Tibial artery (tissue), 4 donors: ENCODE measurements at regions not wholly inside any gene's neighbourhood (a gene's known extent, or its start where the extent isn't known, plus 50 kb on each side); places are given as distances from the start of the nearest gene placed in this dataset.
A peak's percentile ranks its signal among the peaks of the same experiment; 100 is the strongest.

Source experiments
- DNase-seq, 2 donors: peaks; one replicate each; pipeline ENCODE4 v3.0.0-alpha.2; 2019
- H3K27ac ChIP-seq, 2 donors: fragments of 200-600 bp; sonication (generic) in 1 of 2; 1 replicate in 1 of 2; 2 replicates in 1 of 2; pipeline ENCODE4 v1.5.1; 2018 to 2019; ENCODE audit warnings: mild to moderate bottlenecking in 1 of 2
- H3K27me3 ChIP-seq, 2 donors: fragments of 200-600 bp; sonication (generic) in 1 of 2; one replicate each; pipeline versions ENCODE4 v1.5.1 to v1.6.0; 2016 to 2019
- H3K36me3 ChIP-seq, 3 donors: fragments of 200-600 bp; sonication (generic) in 2 of 3; one replicate each; pipeline ENCODE4 v1.5.1; 2016 to 2019; ENCODE audit warnings: mild to moderate bottlenecking in 2 of 3
- H3K4me1 ChIP-seq, 4 donors: fragments of 200-600 bp; sonication (generic) in 2 of 4; 1 replicate in 3 of 4; 2 replicates in 1 of 4; pipeline ENCODE4 v1.5.1; 2016 to 2019
- H3K4me3 ChIP-seq, 2 donors: fragments of 200-600 bp; sonication (generic) in 1 of 2; 1 replicate in 1 of 2; 2 replicates in 1 of 2; pipeline ENCODE4 v1.5.1; 2018 to 2019; ENCODE audit warnings: mild to moderate bottlenecking in 2 of 2
- H3K9me3 ChIP-seq, 3 donors: fragments of 200-600 bp; sonication (generic) in 1 of 3; one replicate each; pipeline ENCODE4 v1.5.1; 2016 to 2019
- intact Hi-C: fragments of 100-400 bp; cut with DNase I; formaldehyde crosslinking; loops from one replicate; pipeline ENCODE4 v1.15.0; 2023; ENCODE audit warnings: low total_unique reads
- TF ChIP-seq, protein P1 (sequence below), 2 experiments: fragments of 200-600 bp in 1 of 2; fragments of 450-650 bp in 1 of 2; IDR thresholded peaks; one replicate each; pipeline ENCODE4 v1.5.1; 2017 to 2019; ENCODE audit warnings: antibody characterized with exemption in 2 of 2, mild to moderate bottlenecking in 1 of 2, moderate library complexity in 1 of 2

DNA sequence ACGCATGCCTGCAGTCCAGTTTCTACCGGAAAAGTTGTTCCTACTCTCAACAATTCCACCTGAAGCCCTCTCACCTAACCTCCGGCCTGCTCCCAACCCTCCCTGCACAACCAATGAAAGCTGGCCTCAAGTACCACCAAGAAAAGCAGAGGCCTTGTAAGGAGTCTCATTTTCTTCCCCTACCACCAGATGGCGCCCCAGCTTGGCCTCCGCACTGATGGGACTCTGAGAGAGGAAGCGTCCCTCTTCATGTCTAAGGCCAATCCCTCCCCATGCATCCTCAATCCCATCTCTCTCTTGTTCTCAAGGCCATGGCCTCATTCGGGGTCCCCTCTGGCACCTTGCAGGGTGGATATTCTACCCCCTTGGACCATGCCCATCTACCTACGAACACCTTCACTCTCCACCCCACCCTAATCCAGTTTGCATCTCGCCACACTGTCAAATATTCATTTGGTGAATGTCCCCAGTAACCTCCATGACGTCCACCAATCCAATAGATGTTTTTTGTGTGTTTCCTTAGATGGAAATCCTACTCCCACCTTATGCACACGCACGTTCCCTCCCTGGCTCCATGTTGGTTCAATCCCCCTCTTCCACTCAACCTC is 412.8 kb downstream of the ZNF536 start:
- H3K4me3 ChIP-seq, result no peak overlapping the region

DNA sequence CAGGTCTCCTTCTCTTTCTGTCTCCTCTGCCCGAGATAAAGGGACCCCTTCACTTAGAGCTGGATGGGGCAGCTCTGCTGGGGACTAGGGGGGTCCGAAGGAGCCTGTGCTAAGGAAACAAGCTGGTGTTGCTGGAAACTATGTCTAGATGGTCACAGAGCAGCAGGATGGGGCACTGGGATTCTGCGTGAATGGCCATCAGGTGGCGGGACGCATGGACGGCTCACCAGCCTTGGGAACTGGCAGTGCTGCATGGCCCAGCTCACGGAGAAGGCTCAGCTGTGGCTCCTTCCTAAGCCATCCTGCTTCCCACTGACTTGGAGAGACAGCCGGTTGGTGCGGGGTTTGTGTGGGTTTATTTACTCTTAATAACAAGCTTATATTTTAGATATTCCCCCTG is 411.8 kb downstream of the ZNF536 start:
- H3K27ac ChIP-seq, result no peak overlapping the region
- H3K27me3 ChIP-seq, result no peaks in the 10 kb centered on the region
- TF ChIP-seq, protein P1, sequence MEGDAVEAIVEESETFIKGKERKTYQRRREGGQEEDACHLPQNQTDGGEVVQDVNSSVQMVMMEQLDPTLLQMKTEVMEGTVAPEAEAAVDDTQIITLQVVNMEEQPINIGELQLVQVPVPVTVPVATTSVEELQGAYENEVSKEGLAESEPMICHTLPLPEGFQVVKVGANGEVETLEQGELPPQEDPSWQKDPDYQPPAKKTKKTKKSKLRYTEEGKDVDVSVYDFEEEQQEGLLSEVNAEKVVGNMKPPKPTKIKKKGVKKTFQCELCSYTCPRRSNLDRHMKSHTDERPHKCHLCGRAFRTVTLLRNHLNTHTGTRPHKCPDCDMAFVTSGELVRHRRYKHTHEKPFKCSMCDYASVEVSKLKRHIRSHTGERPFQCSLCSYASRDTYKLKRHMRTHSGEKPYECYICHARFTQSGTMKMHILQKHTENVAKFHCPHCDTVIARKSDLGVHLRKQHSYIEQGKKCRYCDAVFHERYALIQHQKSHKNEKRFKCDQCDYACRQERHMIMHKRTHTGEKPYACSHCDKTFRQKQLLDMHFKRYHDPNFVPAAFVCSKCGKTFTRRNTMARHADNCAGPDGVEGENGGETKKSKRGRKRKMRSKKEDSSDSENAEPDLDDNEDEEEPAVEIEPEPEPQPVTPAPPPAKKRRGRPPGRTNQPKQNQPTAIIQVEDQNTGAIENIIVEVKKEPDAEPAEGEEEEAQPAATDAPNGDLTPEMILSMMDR (IDR thresholded peaks at IDR 0.05), result no peak
- H3K4me3 ChIP-seq, result no peak overlapping the region
- no peaks in the 10 kb centered on the region for H3K36me3 ChIP-seq
- no peaks in the 10 kb centered on the region for H3K4me1 ChIP-seq
- no peak for DNase-seq
- intact Hi-C loops, result no loop called here
- H3K9me3 ChIP-seq, result no peaks in the 10 kb centered on the region

More for the DNA sequence above, 412.8 kb downstream of the ZNF536 start:
- intact Hi-C loops, result no loop called here
- DNase-seq, result peak in 1 of 2 donors; percentile 32
- TF ChIP-seq, protein P1 (IDR thresholded peaks at IDR 0.05), result peak in 1 of 2 experiments; percentile 11
- no peaks in the 10 kb centered on the region for H3K9me3 ChIP-seq
- H3K27me3 ChIP-seq, result no peaks in the 10 kb centered on the region
- H3K27ac ChIP-seq, result no peak overlapping the region
- no peaks in the 10 kb centered on the region for H3K4me1 ChIP-seq
- H3K36me3 ChIP-seq, result no peaks in the 10 kb centered on the region

DNA sequence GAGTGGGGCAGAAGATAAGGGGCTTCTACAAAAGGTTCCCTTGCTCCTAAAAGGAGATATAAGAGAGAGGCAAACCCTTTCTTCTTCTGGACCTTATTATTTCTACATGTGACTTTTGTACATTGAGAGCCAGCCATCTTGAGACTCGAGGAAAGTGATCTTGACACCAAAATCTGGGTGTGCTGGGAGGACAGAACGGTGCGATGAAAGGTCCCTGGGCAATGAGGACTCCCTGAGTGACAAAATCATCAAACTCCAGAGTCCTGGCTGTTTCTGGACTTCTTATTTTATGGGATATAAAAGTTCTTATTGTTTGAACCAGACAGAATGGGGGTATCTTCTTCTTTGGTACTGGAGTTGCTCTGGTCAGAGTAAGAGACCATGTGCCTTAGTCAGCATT is 411.0 kb downstream of the ZNF536 start:
- no peaks in the 10 kb centered on the region for H3K27me3 ChIP-seq
- H3K27ac ChIP-seq, result no peak overlapping the region
- H3K4me1 ChIP-seq, result no peaks in the 10 kb centered on the region
- TF ChIP-seq, protein P1 (IDR thresholded peaks at IDR 0.05), result no peak
- DNase-seq, result no peak
- H3K4me3 ChIP-seq, result no peak overlapping the region
- no peaks in the 10 kb centered on the region for H3K9me3 ChIP-seq
- intact Hi-C loops, result no loop called here
- no peaks in the 10 kb centered on the region for H3K36me3 ChIP-seq

DNA sequence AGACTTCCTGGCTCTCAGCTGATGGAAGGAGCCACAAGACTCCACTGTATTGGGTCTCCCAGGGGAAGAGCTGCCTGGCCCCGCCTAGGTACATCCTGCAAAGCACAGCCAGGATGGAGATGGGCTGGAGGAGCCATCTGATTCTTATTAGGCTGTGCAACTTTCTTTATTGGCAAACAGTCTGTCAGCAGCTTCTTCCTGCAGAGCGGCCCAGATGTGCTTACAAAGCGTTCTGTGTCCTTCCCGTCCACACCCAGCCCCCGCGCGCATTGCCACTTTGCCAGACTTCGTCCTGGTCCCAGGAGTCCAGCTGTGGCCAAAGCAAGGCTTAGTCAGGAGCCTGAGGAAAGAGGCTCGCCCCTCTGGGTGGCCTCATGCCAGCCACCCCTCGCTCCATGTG is 409.3 kb downstream of the ZNF536 start:
- Histone ChIP-seq H3K36me3 (no peaks in the 10 kb centered on the region), H3K27ac (no peak overlapping the region), H3K4me3 (no peak overlapping the region), H3K9me3 (no peaks in the 10 kb centered on the region), H3K4me1 (no peaks in the 10 kb centered on the region), H3K27me3 (no peaks in the 10 kb centered on the region)
- intact Hi-C loops, result no loop called here
- no peak for DNase-seq
- TF ChIP-seq, protein P1 (IDR thresholded peaks at IDR 0.05), result no peak

DNA sequence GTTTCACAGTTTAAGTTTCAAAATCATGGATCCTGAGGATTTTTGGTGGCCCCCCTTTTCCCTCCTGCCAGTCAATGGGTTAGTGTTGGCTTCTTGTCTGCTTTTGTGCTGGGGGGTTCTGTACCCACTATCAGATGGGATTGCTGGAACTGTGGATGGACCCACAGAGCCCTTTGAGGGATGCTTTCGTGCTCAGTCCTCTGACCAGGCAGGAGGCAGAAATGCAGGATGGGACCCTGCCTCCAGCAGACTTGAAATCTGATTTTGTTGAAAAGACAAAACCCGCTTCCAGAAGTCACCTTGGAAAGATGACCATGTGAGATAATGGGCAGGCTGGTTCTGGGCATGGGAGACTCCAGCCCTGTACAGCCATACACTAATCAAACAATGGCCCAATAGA is 408.9 kb downstream of the ZNF536 start:
- H3K4me3 ChIP-seq, result no peak overlapping the region
- intact Hi-C loops, result no loop called here
- no peak overlapping the region for H3K27ac ChIP-seq
- H3K9me3 ChIP-seq, result no peaks in the 10 kb centered on the region
- no peaks in the 10 kb centered on the region for H3K4me1 ChIP-seq
- DNase-seq, result no peak
- TF ChIP-seq, protein P1 (IDR thresholded peaks at IDR 0.05), result no peak
- no peaks in the 10 kb centered on the region for H3K36me3 ChIP-seq
- no peaks in the 10 kb centered on the region for H3K27me3 ChIP-seq

DNA sequence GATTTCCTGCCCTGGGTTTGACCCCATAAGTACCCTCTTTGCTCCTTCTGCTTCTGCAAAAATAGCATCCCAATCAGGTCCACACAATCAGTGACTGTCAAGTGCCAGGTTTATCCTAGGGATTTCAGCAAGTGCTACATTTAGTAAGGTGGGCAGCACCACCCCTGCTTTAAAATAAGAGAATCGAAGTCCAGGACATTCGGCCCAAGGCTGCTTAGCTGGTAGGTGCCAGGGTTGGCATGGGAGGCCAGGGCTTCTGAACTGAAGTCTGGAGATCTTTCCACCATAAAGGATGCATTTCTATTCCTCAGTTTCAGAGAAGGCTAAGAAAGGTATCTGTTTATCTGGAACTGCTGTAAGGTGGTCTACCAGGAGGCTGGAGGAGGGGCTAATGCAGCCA is 408.3 kb downstream of the ZNF536 start:
- no peak for DNase-seq
- Histone ChIP-seq H3K4me3 (no peak overlapping the region), H3K9me3 (no peaks in the 10 kb centered on the region), H3K4me1 (no peaks in the 10 kb centered on the region), H3K27me3 (no peaks in the 10 kb centered on the region), H3K27ac (no peak overlapping the region), H3K36me3 (no peaks in the 10 kb centered on the region)
- TF ChIP-seq, protein P1 (IDR thresholded peaks at IDR 0.05), result no peak
- intact Hi-C loops, result no loop called here
